H9 (cell line): ENCODE measurements at regions not wholly inside any gene's neighbourhood (a gene's known extent, or its start where the extent isn't known, plus 50 kb on each side); places are given as distances from the start of the nearest gene placed in this dataset.

Experiments
- DNase-seq: peaks from one replicate; pipeline ENCODE4 v3.0.0-alpha.2; 2017
- H2AFZ ChIP-seq: one replicate; pipeline ENCODE4 v1.6.1; 2013; ENCODE audit warnings: mild to moderate bottlenecking, low read length, control low read depth, moderate library complexity
- H2AK5ac ChIP-seq: 2 replicates; pipeline ENCODE4 v1.6.1; 2013; ENCODE audit warnings: low read length, control low read depth, mixed read lengths; ENCODE audit not compliant: insufficient read length
- H2BK120ac ChIP-seq: one replicate; pipeline ENCODE4 v1.6.1; 2013; ENCODE audit warnings: low read depth, mild to moderate bottlenecking, low read length, control low read depth, inconsistent platforms; ENCODE audit not compliant: poor library complexity, severe bottlenecking
- H2BK12ac ChIP-seq: 2 replicates; pipeline ENCODE4 v1.6.1; 2013; ENCODE audit warnings: low read length, control low read depth, mixed read lengths, low read depth; ENCODE audit not compliant: insufficient read length
- H2BK15ac ChIP-seq: 2 replicates; pipeline ENCODE4 v1.6.1; 2013; ENCODE audit warnings: low read depth, low read length, control low read depth
- H2BK20ac ChIP-seq: one replicate; pipeline ENCODE4 v1.6.1; 2013; ENCODE audit warnings: low read depth, mild to moderate bottlenecking, low read length, control low read depth, inconsistent platforms; ENCODE audit not compliant: poor library complexity, severe bottlenecking
- H2BK5ac ChIP-seq: 2 replicates; pipeline ENCODE4 v1.6.1; 2013; ENCODE audit warnings: low read length, control low read depth, mixed read lengths; ENCODE audit not compliant: insufficient read length
- H3K14ac ChIP-seq: 2 replicates; pipeline ENCODE4 v1.6.1; 2013; ENCODE audit warnings: low read length, control low read depth; ENCODE audit not compliant: insufficient read depth
- H3K18ac ChIP-seq: 2 replicates; pipeline ENCODE4 v1.6.1; 2013; ENCODE audit warnings: low read depth, mild to moderate bottlenecking, mixed read lengths, low read length, control low read depth; ENCODE audit not compliant: insufficient read length
- H3K23ac ChIP-seq: 2 replicates; pipeline ENCODE4 v1.6.1; 2013; ENCODE audit warnings: low read length, control low read depth, mixed read lengths, low read depth; ENCODE audit not compliant: insufficient read length
- H3K23me2 ChIP-seq: 2 replicates; pipeline ENCODE4 v1.6.1; 2013; ENCODE audit warnings: low read depth, mild to moderate bottlenecking, mixed read lengths, low read length, control low read depth; ENCODE audit not compliant: insufficient read length, poor library complexity, severe bottlenecking
- H3K27ac ChIP-seq: 2 replicates; pipeline ENCODE4 v1.5.1; 2013; ENCODE audit warnings: low read length, control low read depth, mixed read lengths, low read depth; ENCODE audit not compliant: insufficient read length
- H3K27me3 ChIP-seq: 2 replicates; pipeline ENCODE4 v1.6.1; 2013; ENCODE audit warnings: low read length, control low read depth, inconsistent platforms; ENCODE audit not compliant: insufficient read depth
- H3K4ac ChIP-seq: 2 replicates; pipeline ENCODE4 v1.6.1; 2013; ENCODE audit warnings: low read depth, mild to moderate bottlenecking, control low read depth, inconsistent platforms, low read length, moderate library complexity
- H3K4me1 ChIP-seq: 2 replicates; pipeline ENCODE4 v1.6.1; 2013; ENCODE audit warnings: low read length, control low read depth, inconsistent platforms; ENCODE audit not compliant: insufficient read depth
- H3K4me2 ChIP-seq: 2 replicates; pipeline ENCODE4 v1.6.1; 2013; ENCODE audit warnings: low read length, control low read depth, mixed read lengths; ENCODE audit not compliant: insufficient read length, insufficient read depth
- H3K56ac ChIP-seq: 2 replicates; pipeline ENCODE4 v1.6.1; 2013; ENCODE audit warnings: low read depth, mild to moderate bottlenecking, mixed read lengths, low read length, control low read depth; ENCODE audit not compliant: insufficient read length
- H3K79me1 ChIP-seq: 2 replicates; pipeline ENCODE4 v1.6.1; 2013; ENCODE audit warnings: low read depth, mild to moderate bottlenecking, moderate library complexity, low read length, control low read depth, inconsistent platforms; ENCODE audit not compliant: insufficient read depth, poor library complexity, severe bottlenecking
- H3K79me2 ChIP-seq: 2 replicates; pipeline ENCODE4 v1.6.1; 2013; ENCODE audit warnings: low read length, control low read depth, inconsistent platforms; ENCODE audit not compliant: insufficient read depth
- H3K9ac ChIP-seq: 2 replicates; pipeline ENCODE4 v1.6.1; 2013; ENCODE audit warnings: low read length, control low read depth, mixed read lengths; ENCODE audit not compliant: insufficient read length; ENCODE audit errors: extremely low read depth
- H3K9me3 ChIP-seq: one replicate; pipeline ENCODE4 v1.6.1; 2013; ENCODE audit warnings: low read depth, low read length, inconsistent platforms; ENCODE audit not compliant: control insufficient read depth
- H3T11ph ChIP-seq: one replicate; pipeline ENCODE4 v1.6.1; 2013; ENCODE audit warnings: mild to moderate bottlenecking, low read length, control low read depth, inconsistent platforms
- H4K20me1 ChIP-seq: one replicate; pipeline ENCODE4 v1.6.1; 2013; ENCODE audit not compliant: control insufficient read depth, insufficient read length, insufficient read depth
- H4K5ac ChIP-seq: 2 replicates; pipeline ENCODE4 v1.6.1; 2013; ENCODE audit warnings: low read depth, mild to moderate bottlenecking, mixed read lengths, low read length, control low read depth; ENCODE audit not compliant: insufficient read length
- H4K8ac ChIP-seq: replicated peaks from 2 replicates; pipeline ENCODE4 v1.6.1; 2013; ENCODE audit warnings: low read length, control low read depth, mixed read lengths, low read depth; ENCODE audit not compliant: insufficient read length
- H4K91ac ChIP-seq: 2 replicates; pipeline ENCODE4 v1.6.1; 2013; ENCODE audit warnings: low read depth, mild to moderate bottlenecking, moderate library complexity, mixed read lengths, low read length, control low read depth; ENCODE audit not compliant: insufficient read length
- H3K27ac Mint-ChIP-seq, 3 experiments: 2 replicates in 2 of 3; 3 replicates in 1 of 3; pipeline ENCODE4 v1.8.0; 2020 to 2021; ENCODE audit warnings: mixed read lengths in 3 of 3, mild to moderate bottlenecking in 1 of 3, moderate library complexity in 1 of 3
- H3K27me3 Mint-ChIP-seq: 2 replicates; pipeline ENCODE4 v1.8.0; 2021; ENCODE audit warnings: low read depth, mild to moderate bottlenecking, moderate library complexity, mixed read lengths
- H3K36me3 Mint-ChIP-seq, 3 experiments: 2 replicates in 2 of 3; 3 replicates in 1 of 3; pipeline ENCODE4 v1.8.0; 2020 to 2021; ENCODE audit warnings: low read depth in 3 of 3, mixed read lengths in 3 of 3; ENCODE audit not compliant: insufficient read depth in 1 of 3
- H3K4me1 Mint-ChIP-seq, 2 experiments: 2 replicates each; pipeline ENCODE4 v1.8.0; 2020; ENCODE audit warnings: mixed read lengths in 2 of 2
- H3K4me3 Mint-ChIP-seq, 2 experiments: 2 replicates in 1 of 2; 3 replicates in 1 of 2; pipeline ENCODE4 v1.8.0; 2020 to 2021; ENCODE audit warnings: mild to moderate bottlenecking in 2 of 2, mixed read lengths in 2 of 2, moderate library complexity in 1 of 2
- H3K9me3 Mint-ChIP-seq, 2 experiments: 2 replicates in 1 of 2; 3 replicates in 1 of 2; pipeline ENCODE4 v1.8.0; 2020; ENCODE audit warnings: mild to moderate bottlenecking in 2 of 2, mixed read lengths in 2 of 2, moderate library complexity in 1 of 2
- CTCF ChIP-seq: fragments of 200-600 bp; sonication (generic); conservative IDR thresholded peaks from 3 replicates; pipeline ENCODE4 v1.8.0; 2021; ENCODE audit warnings: antibody characterized with exemption, mild to moderate bottlenecking
- WGBS: extraction: QIAGEN DNeasy Blood & Tissue Kit; methylation state at CpG from one replicate; pipeline ENCODE4 v1.1.7; 2013; ENCODE audit warnings: missing lambda C conversion rate, low lambda C conversion rate, mixed read lengths; ENCODE audit not compliant: insufficient read length; ENCODE audit errors: extremely low coverage; 5-methylcytosine and 5-hydroxymethylcytosine counted together

GRCh38 chr9:12889402-12890106 lies 114.7 kb downstream of the LURAP1L start:
- H3K79me2 ChIP-seq = no peaks in the 10 kb centered on the region
- H3K18ac ChIP-seq = no peak overlapping the region
- TF ChIP-seq CTCF = no peak
- H2BK120ac ChIP-seq = no peak overlapping the region
- no peak overlapping the region for H3K56ac ChIP-seq
- H2BK20ac ChIP-seq = no peak overlapping the region
- H4K5ac ChIP-seq = no peak overlapping the region
- no peaks in the 10 kb centered on the region; a peak in 1 of 4 replicates for H3K4me1 Mint-ChIP-seq
- H2BK15ac ChIP-seq = no peak overlapping the region
- no peak overlapping the region for H3K23ac ChIP-seq
- H2AFZ ChIP-seq = no peak overlapping the region
- H3K4me3 Mint-ChIP-seq = no peak overlapping the region
- no peak overlapping the region for H3K27ac Mint-ChIP-seq
- no CpG with 5 or more reads among the region's 2 CpGs for WGBS
- no peak overlapping the region for H2AK5ac ChIP-seq
- no peak overlapping the region for H3T11ph ChIP-seq
- no peaks in the 10 kb centered on the region for H3K23me2 ChIP-seq
- H3K14ac ChIP-seq = no peak overlapping the region
- H4K20me1 ChIP-seq = no peaks in the 10 kb centered on the region
- peaks cover 0 to 7% (median 0%) of the 10 kb centered on the region in 3 experiments; a peak in 1 of 7 replicates for H3K36me3 Mint-ChIP-seq
- no peak overlapping the region for H3K27ac ChIP-seq
- H3K9ac ChIP-seq = no peak overlapping the region
- H3K4me1 ChIP-seq = no peaks in the 10 kb centered on the region
- H3K4me2 ChIP-seq = no peak overlapping the region
- peaks cover 5 to 9% of the 10 kb centered on the region in 2 experiments; a peak in 1 of 5 replicates for H3K9me3 Mint-ChIP-seq
- H4K8ac ChIP-seq = no peak overlapping the region
- DNase-seq = no peak
- no peak overlapping the region for H2BK12ac ChIP-seq
- no peak overlapping the region for H2BK5ac ChIP-seq
- H3K27me3 ChIP-seq = no peaks in the 10 kb centered on the region
- no peak overlapping the region for H3K4ac ChIP-seq
- H3K27me3 Mint-ChIP-seq = no peaks in the 10 kb centered on the region
- no peaks in the 10 kb centered on the region for H3K9me3 ChIP-seq
- no peaks in the 10 kb centered on the region for H3K79me1 ChIP-seq
- no peak overlapping the region for H4K91ac ChIP-seq
